Stimulated activated CD8-positive, alpha-beta memory T cell treated with anti-CD3 and anti-CD28 coated beads, Interleukin-4, amount 100 ng/mL, for 24 hours (primary cell): ENCODE measurements at regions not wholly inside any gene's neighbourhood (a gene's known extent, or its start where the extent isn't known, plus 50 kb on each side); places are given as distances from the start of the nearest gene placed in this dataset.
A peak's percentile ranks its signal among the peaks of the same experiment; 100 is the strongest.

Experiments used
- DNase-seq: peaks from one replicate; pipeline ENCODE4 v3.0.0-alpha.2; 2020; ENCODE audit warnings: low read depth

GRCh38 chr3:72489901-72490300 is 358.3 kb downstream of the SHQ1 start:
- DNase-seq = no peak

GRCh38 chr3:72488738-72489035 is 359.6 kb downstream of the SHQ1 start:
- no peak for DNase-seq

- no peak for DNase-seq
Measured at GRCh38 chr3:72487946-72488737, 360.1 kb downstream of the SHQ1 start.

DNA sequence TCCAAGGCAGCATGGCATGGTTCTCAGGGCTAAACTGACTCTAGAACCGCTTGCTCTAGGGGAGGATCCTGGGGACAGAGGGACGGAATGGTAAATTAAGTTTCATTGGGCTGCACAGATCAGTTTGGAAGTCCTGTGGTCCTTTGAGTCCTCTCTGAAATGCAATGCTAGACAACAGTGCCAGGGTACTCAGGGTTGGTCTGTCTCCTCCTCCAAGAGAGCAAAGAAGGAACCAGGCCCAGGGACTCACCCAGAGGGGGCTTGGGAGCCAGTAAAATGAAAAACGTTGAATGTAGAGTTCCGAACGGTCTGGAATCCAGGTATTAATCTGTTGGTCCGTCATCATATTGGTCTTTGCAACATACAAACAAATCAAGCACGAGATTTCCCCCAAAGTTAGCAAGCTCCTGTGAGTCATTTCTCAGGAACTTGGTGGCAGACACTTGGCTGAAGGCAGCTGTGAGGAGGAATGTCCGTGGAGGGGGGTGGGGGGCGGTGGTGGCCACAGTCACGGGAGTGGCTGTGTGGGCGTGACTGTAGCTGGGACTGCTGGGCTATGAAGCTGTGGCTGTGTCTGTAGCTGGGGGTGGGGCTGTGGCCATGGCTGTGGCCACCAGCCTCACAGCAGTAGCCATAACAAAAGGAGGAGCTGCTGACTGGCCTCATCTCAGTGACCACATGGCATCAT is 361.0 kb downstream of the SHQ1 start:
- DNase-seq = peak; percentile 60

- no peak for DNase-seq
Measured at GRCh38 chr3:72485641-72486040, 362.6 kb downstream of the SHQ1 start.

GRCh38 chr3:72483554-72484104 is 364.6 kb downstream of the SHQ1 start:
- no peak for DNase-seq

- DNase-seq = peak; percentile 71
Measured at GRCh38 chr3:72482589-72483321, 365.5 kb downstream of the SHQ1 start.

GRCh38 chr3:72481542-72481941 is 366.7 kb downstream of the SHQ1 start:
- no peak for DNase-seq

DNA sequence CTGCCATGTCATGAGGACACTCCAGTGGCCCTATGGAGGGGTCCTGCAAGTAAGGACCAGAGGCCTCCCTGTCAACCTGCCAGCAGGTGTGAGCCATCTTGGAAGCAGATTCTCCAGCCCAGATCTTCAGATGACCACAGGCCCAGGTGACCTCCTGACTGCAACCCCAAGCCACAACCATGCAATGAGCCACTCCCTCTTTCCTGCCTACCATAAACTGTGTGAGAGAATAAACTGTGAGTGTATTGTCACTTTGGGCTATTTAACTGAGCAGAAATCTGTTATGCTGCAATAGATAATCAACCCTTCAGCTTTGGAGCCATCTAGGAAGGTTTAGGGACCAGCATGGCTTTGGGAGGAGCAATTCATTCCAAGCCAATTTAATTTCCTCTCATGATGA is 367.9 kb downstream of the SHQ1 start:
- DNase-seq = no peak

- DNase-seq = no peak
Measured at GRCh38 chr3:72479651-72480215, 368.5 kb downstream of the SHQ1 start.

GRCh38 chr3:72476139-72476483 is 372.1 kb downstream of the SHQ1 start:
- DNase-seq = no peak

DNA sequence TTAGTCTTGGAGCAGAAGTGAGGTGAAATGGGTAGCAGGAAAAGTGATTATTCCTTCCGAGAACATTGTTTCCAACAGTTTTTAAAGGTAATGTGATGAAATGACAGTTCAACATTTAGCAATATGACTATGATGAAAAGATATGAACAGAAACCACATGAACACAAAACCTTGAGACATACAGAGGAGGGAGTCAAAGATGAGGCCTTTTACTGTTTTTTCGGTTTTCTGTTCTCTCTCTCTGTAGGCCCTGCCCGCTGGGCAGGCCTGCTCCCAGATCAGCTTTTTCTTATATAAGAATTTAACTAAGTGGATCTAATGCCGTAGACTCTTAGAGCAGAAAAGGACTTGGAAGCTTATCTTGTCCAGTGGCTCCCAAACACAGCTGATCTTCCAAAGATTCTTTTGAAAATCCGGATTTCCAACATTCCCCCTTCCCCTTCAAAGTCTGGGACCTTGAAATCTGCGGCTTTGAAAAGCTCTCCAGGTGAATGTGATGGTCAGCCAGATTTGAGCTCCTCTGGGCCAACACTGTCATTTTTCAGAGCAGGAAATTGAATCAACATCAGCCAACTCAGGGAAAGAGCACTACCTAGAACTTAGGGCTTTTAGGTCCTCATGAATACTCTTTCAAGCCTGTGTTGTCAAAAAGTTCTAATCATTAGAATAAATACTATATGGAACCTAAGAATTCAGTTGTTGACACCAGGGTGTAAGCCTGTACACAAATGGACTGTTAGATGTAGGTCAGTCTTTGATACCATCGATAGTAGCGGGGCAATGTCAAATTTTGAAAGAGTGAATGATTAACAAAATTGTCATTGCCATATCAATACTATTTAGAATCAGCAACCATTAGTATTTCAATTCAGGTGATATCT is 372.7 kb downstream of the SHQ1 start:
- DNase-seq = no peak

DNA sequence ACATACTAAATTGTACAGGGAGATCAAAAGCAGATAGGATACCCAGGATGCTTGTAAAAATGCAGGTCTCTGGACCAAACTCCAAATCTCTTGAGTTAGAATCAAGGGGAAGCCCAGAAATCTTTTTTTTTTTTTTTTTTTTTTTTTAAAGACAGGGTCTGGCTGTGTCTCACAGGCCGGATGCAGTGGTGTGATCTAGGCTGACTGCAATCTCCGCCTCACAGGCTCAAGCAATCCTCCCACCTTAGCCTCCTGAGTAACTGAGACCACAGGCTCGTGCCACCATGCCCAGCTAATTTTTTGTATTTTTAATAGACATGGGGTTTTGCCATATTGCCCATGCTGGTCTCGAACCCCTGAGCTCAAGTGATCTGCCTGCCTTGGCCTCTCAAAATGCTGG is 373.5 kb downstream of the SHQ1 start:
- no peak for DNase-seq

DNA sequence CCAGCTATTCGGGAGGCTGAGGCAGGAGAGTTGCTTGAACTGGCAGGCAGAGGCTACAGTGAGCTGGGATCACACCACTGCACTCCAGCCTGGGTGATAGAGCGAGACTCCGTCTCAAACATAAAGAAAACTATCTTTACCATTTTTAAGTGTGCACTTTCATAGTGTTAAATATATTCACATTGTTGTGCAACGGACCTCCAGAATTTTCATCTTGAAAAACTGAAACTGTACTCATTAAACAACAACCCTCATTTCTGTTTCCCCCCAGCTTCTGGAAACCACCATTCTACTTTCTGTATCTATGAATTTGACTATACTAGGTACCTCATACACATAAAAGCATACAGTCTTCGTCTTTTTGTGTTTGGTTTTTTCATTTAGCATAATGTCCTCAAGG is 375.1 kb downstream of the SHQ1 start:
- DNase-seq = no peak

GRCh38 chr3:72470904-72471417 is 377.3 kb downstream of the SHQ1 start:
- DNase-seq = no peak

DNA sequence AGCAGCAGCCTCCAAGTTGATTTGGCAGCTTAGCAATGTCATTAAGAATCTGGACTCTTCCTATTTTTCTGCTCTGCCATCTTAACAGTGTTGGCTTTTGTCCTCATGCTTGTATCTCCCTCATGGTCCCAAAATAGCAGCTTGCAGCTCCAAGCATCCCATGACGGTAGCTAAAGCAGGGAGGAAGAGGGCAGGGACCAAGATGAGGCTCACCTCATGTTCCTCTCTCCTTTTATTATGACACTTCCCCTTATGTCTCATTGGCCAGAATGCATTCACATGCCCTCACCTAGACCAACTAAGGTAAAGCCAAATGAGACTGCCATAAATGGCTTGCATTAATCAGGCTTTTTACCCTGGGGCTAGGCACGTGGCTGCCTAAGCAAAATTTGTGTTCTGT is 382.4 kb downstream of the SHQ1 start:
- no peak for DNase-seq

GRCh38 chr3:72463083-72463482 is 385.2 kb downstream of the SHQ1 start:
- DNase-seq = no peak

- no peak for DNase-seq
Measured at GRCh38 chr3:72462595-72463011, 385.6 kb downstream of the SHQ1 start.

DNA sequence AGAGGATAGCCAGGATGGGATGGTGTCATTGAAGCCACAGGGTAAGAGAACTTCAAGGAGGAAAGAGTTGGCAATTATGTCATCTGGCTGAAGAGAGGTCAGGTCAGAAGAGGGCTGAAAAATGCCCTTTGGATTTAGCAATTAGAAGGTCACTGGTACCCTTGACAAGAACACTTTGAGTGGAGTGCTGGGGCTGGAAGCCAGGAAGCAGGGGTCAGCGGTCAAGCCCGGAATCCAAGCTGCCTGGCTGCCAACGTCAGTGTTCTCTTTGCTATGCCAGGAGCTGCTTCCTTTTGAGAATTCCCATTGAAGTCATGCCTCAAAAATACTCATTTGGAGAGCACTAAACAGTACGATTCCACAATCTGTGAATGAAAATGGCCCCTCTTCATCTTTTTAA is 386.5 kb downstream of the SHQ1 start:
- no peak for DNase-seq

DNA sequence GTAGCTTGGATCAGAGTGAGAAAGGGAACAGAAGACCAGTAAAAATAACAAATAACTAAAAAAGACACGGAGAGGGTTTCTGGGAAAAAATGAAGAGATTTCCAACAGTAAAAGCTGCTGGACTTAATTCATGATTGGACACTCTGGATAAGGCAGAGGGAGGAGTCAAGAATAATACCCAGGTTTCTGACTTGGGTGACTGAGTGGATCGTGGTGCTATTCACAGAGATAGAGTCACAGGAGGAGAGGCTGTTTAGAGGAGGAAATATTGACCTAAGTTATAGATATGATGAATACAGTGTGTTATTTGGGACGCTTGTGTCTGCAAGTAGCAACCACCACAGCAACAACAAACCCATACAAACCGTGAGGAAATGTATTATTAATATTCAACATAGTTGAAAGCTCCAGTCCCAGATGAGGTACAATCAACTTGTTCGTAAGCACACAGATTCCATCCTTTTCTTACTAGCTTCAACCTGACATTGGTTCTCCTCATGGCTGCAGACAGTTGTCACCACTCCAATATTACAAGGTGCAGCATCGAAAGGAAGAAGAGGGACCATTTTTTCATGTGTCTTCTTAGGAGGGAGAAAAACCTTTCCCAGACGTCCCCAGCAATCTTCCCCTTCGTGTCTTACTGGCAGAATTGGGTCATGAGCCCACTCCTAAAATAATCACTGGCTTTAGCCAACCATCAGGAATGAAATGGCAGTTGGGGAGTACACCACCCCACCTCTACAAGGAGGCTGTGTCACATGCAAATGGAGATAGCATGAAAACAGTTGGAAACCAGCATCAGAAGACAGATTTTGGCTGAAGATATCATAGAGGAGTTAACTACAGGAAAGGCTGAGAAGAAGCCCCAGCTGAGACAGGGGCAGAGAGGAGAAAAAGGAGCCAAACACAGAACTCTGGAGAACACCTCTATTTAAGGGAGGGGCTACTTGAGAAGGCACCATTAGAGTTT is 387.8 kb downstream of the SHQ1 start:
- no peak for DNase-seq
